ENCODE measurements at regions not wholly inside any gene's neighbourhood (a gene's known extent, or its start where the extent isn't known, plus 50 kb on each side); places are given as distances from the start of the nearest gene placed in this dataset.

DNA sequence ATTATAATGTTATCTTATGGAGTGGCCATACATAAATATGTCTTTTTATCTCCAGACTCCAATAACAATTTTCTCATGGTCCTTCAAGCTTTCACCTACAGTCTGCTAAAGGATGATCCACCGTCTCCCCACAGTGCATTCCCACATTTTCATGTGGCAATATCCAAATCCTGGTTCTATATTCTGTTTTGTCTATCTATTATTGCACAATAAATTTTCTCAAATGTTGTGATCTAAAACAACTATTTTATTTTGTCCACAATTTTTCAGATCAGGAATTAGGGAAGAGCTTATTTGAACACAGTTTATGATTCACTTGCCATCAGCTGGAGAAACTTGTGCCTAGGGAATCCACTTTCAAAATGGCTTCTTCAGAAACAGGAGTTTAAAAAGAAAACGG lies 614.4 kb upstream of the TMEFF2 start:
- Mint-ChIP-seq H3K4me1 (no peaks in the 10 kb centered on the region), H3K36me3 (peaks cover 10% of the 10 kb centered on the region; the same call in 1 of the 2 replicates), H3K4me3 (no peak overlapping the region), H3K27ac (no peak overlapping the region), H3K27me3 (ENCODE audit: low read depth) (no peaks in the 10 kb centered on the region), H3K9me3 (peaks cover 21% of the 10 kb centered on the region)
- ChIA-PET CTCF (no interaction called here), POLR2A (no interaction called here)
- ATAC-seq (no peak), DNase-seq (ENCODE audit: low spot score) (no peak)
- TF ChIP-seq ZNF396 (CRISPR knock-in tag; IDR thresholded peaks at IDR 0.05; ENCODE audit: borderline replicate concordance): no peak
- TF ChIP-seq ELF4 (CRISPR knock-in tag; IDR thresholded peaks at IDR 0.05; ENCODE audit: low read depth): no peak
- no peak for TF ChIP-seq ZNF121 (CRISPR knock-in tag; IDR thresholded peaks at IDR 0.05)
- TF ChIP-seq NR1H2 (CRISPR knock-in tag; IDR thresholded peaks at IDR 0.05): no peak
- TF ChIP-seq, protein P1, sequence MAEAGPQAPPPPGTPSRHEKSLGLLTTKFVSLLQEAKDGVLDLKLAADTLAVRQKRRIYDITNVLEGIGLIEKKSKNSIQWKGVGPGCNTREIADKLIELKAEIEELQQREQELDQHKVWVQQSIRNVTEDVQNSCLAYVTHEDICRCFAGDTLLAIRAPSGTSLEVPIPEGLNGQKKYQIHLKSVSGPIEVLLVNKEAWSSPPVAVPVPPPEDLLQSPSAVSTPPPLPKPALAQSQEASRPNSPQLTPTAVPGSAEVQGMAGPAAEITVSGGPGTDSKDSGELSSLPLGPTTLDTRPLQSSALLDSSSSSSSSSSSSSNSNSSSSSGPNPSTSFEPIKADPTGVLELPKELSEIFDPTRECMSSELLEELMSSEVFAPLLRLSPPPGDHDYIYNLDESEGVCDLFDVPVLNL (CRISPR knock-in tag; IDR thresholded peaks at IDR 0.05; ENCODE audit: borderline replicate concordance, low read depth): no peak
- no peak for TF ChIP-seq RELA (CRISPR knock-in tag; IDR thresholded peaks at IDR 0.05; ENCODE audit: borderline replicate concordance)
- no peak for TF ChIP-seq FOXK1 (CRISPR knock-in tag; IDR thresholded peaks at IDR 0.05)
- TF ChIP-seq, protein P2, sequence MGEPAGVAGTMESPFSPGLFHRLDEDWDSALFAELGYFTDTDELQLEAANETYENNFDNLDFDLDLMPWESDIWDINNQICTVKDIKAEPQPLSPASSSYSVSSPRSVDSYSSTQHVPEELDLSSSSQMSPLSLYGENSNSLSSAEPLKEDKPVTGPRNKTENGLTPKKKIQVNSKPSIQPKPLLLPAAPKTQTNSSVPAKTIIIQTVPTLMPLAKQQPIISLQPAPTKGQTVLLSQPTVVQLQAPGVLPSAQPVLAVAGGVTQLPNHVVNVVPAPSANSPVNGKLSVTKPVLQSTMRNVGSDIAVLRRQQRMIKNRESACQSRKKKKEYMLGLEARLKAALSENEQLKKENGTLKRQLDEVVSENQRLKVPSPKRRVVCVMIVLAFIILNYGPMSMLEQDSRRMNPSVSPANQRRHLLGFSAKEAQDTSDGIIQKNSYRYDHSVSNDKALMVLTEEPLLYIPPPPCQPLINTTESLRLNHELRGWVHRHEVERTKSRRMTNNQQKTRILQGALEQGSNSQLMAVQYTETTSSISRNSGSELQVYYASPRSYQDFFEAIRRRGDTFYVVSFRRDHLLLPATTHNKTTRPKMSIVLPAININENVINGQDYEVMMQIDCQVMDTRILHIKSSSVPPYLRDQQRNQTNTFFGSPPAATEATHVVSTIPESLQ (CRISPR knock-in tag; IDR thresholded peaks at IDR 0.05): no peak
- TF ChIP-seq GRHL2 (CRISPR knock-in tag; IDR thresholded peaks at IDR 0.05; ENCODE audit: insufficient replicate concordance, severe bottlenecking): no peak
- TF ChIP-seq, protein P3, sequence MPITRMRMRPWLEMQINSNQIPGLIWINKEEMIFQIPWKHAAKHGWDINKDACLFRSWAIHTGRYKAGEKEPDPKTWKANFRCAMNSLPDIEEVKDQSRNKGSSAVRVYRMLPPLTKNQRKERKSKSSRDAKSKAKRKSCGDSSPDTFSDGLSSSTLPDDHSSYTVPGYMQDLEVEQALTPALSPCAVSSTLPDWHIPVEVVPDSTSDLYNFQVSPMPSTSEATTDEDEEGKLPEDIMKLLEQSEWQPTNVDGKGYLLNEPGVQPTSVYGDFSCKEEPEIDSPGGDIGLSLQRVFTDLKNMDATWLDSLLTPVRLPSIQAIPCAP (CRISPR knock-in tag; IDR thresholded peaks at IDR 0.05): no peak
- TF ChIP-seq ESRRA (CRISPR knock-in tag; IDR thresholded peaks at IDR 0.05; ENCODE audit: borderline replicate concordance): no peak
- TF ChIP-seq, protein P4, sequence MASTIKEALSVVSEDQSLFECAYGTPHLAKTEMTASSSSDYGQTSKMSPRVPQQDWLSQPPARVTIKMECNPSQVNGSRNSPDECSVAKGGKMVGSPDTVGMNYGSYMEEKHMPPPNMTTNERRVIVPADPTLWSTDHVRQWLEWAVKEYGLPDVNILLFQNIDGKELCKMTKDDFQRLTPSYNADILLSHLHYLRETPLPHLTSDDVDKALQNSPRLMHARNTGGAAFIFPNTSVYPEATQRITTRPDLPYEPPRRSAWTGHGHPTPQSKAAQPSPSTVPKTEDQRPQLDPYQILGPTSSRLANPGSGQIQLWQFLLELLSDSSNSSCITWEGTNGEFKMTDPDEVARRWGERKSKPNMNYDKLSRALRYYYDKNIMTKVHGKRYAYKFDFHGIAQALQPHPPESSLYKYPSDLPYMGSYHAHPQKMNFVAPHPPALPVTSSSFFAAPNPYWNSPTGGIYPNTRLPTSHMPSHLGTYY (CRISPR knock-in tag; IDR thresholded peaks at IDR 0.05): no peak
- no peak for TF ChIP-seq ZBTB21 (CRISPR knock-in tag; IDR thresholded peaks at IDR 0.05; ENCODE audit: borderline replicate concordance)

DNA sequence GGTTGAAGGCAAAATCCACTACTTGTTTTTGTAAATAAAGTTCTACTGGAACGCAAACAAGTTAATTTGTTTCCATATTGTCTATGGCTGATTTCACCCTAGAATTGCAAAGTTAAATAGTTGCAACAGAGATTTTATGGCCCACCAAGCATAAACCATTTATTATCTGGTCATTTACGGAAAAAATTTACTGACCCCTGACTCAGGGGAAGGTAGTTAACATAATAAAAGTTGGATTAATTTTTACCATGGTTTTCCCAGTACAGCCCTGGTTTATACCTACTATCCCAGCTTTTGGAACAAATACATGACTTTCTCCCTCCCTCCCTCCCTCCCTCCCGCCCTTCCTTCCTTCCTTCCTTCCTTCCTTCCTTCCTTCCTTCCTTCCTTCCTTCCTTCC lies 588.9 kb upstream of the TMEFF2 start:
- POLR2A ChIA-PET: no interaction called here
- Mint-ChIP-seq H3K4me3 (no peak overlapping the region), H3K27ac (no peak overlapping the region), H3K36me3 (no peaks in the 10 kb centered on the region), H3K4me1 (no peaks in the 10 kb centered on the region), H3K27me3 (ENCODE audit: low read depth) (no peaks in the 10 kb centered on the region; the same call in 1 of the 2 replicates), H3K9me3 (peaks cover 12% of the 10 kb centered on the region)
- ATAC-seq: no peak
- CTCF ChIA-PET: no interaction called here
- no peak for DNase-seq (ENCODE audit: low spot score)
- TF ChIP-seq NFATC4 (CRISPR knock-in tag; IDR thresholded peaks at IDR 0.05) (no peak), JAZF1 (CRISPR knock-in tag; IDR thresholded peaks at IDR 0.05) (no peak), NR1H2 (CRISPR knock-in tag; IDR thresholded peaks at IDR 0.05) (no peak), FOXK1 (CRISPR knock-in tag; IDR thresholded peaks at IDR 0.05) (no peak), ZNF416 (CRISPR knock-in tag; IDR thresholded peaks at IDR 0.05) (no peak), ESRRA (CRISPR knock-in tag; IDR thresholded peaks at IDR 0.05; ENCODE audit: borderline replicate concordance) (no peak), ELF4 (CRISPR knock-in tag; IDR thresholded peaks at IDR 0.05; ENCODE audit: low read depth) (no peak), NFE2L1 (CRISPR knock-in tag; IDR thresholded peaks at IDR 0.05) (no peak), ZNF138 (CRISPR knock-in tag; conservative IDR thresholded peaks at IDR 0.05) (no peak), SP1 (CRISPR knock-in tag; conservative IDR thresholded peaks at IDR 0.05) (no peak), JUN (CRISPR knock-in tag; IDR thresholded peaks at IDR 0.05) (no peak), RORB (CRISPR knock-in tag; IDR thresholded peaks at IDR 0.05) (no peak), ZNF232 (CRISPR knock-in tag; IDR thresholded peaks at IDR 0.05) (no peak), ATF1 (CRISPR knock-in tag; IDR thresholded peaks at IDR 0.05) (no peak)
- TF ChIP-seq, protein P5, sequence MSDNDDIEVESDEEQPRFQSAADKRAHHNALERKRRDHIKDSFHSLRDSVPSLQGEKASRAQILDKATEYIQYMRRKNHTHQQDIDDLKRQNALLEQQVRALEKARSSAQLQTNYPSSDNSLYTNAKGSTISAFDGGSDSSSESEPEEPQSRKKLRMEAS (CRISPR knock-in tag; IDR thresholded peaks at IDR 0.05): no peak
- TF ChIP-seq, protein P6, sequence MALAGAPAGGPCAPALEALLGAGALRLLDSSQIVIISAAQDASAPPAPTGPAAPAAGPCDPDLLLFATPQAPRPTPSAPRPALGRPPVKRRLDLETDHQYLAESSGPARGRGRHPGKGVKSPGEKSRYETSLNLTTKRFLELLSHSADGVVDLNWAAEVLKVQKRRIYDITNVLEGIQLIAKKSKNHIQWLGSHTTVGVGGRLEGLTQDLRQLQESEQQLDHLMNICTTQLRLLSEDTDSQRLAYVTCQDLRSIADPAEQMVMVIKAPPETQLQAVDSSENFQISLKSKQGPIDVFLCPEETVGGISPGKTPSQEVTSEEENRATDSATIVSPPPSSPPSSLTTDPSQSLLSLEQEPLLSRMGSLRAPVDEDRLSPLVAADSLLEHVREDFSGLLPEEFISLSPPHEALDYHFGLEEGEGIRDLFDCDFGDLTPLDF (CRISPR knock-in tag; IDR thresholded peaks at IDR 0.05): no peak

Data from WTC11 (cell line).